DND-41 (cell line): ENCODE measurements at regions not wholly inside any gene's neighbourhood (a gene's known extent, or its start where the extent isn't known, plus 50 kb on each side); places are given as distances from the start of the nearest gene placed in this dataset.

Experiments
- ATAC-seq: fragments of 200-7000 bp; cut with Tn5 transposase; 3 replicates; pipeline ENCODE4 v1.9.1; 2021; ENCODE audit warnings: low read depth; ENCODE audit not compliant: insufficient read depth
- DNase-seq: peaks from one replicate; pipeline ENCODE4 v3.0.0-alpha.2; 2020
- H2AFZ ChIP-seq: 2 replicates; pipeline ENCODE4 v1.6.0; 2012; ENCODE audit warnings: low read depth, low read length
- H3K27ac ChIP-seq: 2 replicates; pipeline ENCODE4 v1.5.1; 2012; ENCODE audit warnings: low read length, inconsistent platforms
- H3K27me3 ChIP-seq: fragments of 200-600 bp; sonication (generic); 2 replicates; pipeline ENCODE4 v1.6.0; 2012; ENCODE audit warnings: low read length, mild to moderate bottlenecking, inconsistent platforms; ENCODE audit not compliant: insufficient read depth, poor library complexity
- H3K36me3 ChIP-seq: 2 replicates; pipeline ENCODE4 v1.5.1; 2012; ENCODE audit warnings: low read length, inconsistent platforms; ENCODE audit not compliant: insufficient read depth
- H3K4me1 ChIP-seq: 2 replicates; pipeline ENCODE4 v1.5.1; 2012; ENCODE audit warnings: mild to moderate bottlenecking, low read length; ENCODE audit not compliant: insufficient read depth
- H3K4me2 ChIP-seq: 2 replicates; pipeline ENCODE4 v1.6.0; 2012; ENCODE audit warnings: mild to moderate bottlenecking, moderate library complexity, low read length, inconsistent platforms; ENCODE audit not compliant: insufficient read depth
- H3K4me3 ChIP-seq, 2 experiments: fragments of 200-600 bp in 1 of 2; shearing (Covaris generic) in 1 of 2; 2 replicates each; pipeline ENCODE4 v1.5.1; 2012 to 2016; ENCODE audit warnings: inconsistent platforms in 2 of 2, low read length in 2 of 2, mild to moderate bottlenecking in 2 of 2, low read depth in 1 of 2, moderate library complexity in 1 of 2
- H3K79me2 ChIP-seq: 2 replicates; pipeline ENCODE4 v1.6.0; 2012; ENCODE audit warnings: low read length, inconsistent platforms; ENCODE audit not compliant: insufficient read depth
- H3K9ac ChIP-seq: 2 replicates; pipeline ENCODE4 v1.6.0; 2012; ENCODE audit warnings: low read depth, mild to moderate bottlenecking, inconsistent platforms, low read length, moderate library complexity
- H3K9me3 ChIP-seq: 2 replicates; pipeline ENCODE4 v1.5.1; 2012; ENCODE audit warnings: low read length, moderate library complexity, mild to moderate bottlenecking, inconsistent platforms; ENCODE audit not compliant: insufficient read depth, severe bottlenecking
- H4K20me1 ChIP-seq: 2 replicates; pipeline ENCODE4 v1.6.0; 2012; ENCODE audit warnings: low read length; ENCODE audit not compliant: insufficient read depth
- EZH2 ChIP-seq: IDR thresholded peaks from 3 replicates; pipeline ENCODE4 v1.6.1; 2012; ENCODE audit warnings: borderline replicate concordance, low read depth, mild to moderate bottlenecking, moderate library complexity, low read length, inconsistent platforms; ENCODE audit not compliant: severe bottlenecking
- TF ChIP-seq, protein P1 (sequence below): IDR thresholded peaks from 2 replicates; pipeline ENCODE4 v1.5.1; 2012; ENCODE audit warnings: borderline replicate concordance, low read length, moderate library complexity, mild to moderate bottlenecking; ENCODE audit not compliant: poor library complexity, severe bottlenecking; ENCODE audit errors: extremely low read depth

DNA sequence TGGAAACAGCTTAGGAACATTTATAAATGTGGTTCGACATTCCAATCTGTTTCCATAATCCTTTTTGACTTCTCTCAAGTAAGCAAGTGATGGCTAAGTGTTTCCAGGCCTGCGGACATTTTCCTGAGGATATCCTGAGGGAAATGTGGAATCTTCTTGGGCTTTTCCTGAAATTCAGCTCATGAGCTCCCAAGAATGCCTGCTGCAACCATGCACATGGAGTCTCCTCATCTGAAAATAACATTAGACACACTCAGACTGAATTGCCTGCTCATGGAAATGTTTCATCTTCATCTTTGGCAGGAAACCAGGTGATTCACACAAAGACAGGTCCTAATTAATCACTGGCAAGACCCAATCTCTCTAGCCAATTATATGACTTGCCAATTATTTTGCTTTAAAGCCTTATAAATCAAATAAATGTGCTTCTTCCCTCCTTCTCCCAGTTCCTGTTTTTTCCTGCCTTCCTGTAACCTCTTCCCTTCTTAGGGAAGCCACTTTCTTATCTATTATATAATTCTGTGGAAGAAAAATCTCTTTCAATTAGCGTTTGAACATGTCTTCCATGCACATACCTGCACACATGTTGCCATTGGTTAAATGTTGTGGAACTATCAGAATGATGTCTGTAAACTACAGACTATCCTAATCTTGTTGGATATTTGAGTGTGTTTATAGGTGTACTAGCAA, 104.6 kb upstream of the MXRA5 start:
- no peaks in the 10 kb centered on the region for H3K79me2 ChIP-seq
- H3K36me3 ChIP-seq = no peaks in the 10 kb centered on the region
- no peak overlapping the region for H2AFZ ChIP-seq
- no peaks in the 10 kb centered on the region for H3K9me3 ChIP-seq
- no peak overlapping the region for H3K4me2 ChIP-seq
- H3K4me3 ChIP-seq = no peak overlapping the region
- no peak for ATAC-seq
- no peaks in the 10 kb centered on the region for H3K4me1 ChIP-seq
- no peak for DNase-seq
- no peak overlapping the region for H3K27ac ChIP-seq
- H4K20me1 ChIP-seq = no peaks in the 10 kb centered on the region
- TF ChIP-seq EZH2 = no peak
- TF ChIP-seq, protein P1, sequence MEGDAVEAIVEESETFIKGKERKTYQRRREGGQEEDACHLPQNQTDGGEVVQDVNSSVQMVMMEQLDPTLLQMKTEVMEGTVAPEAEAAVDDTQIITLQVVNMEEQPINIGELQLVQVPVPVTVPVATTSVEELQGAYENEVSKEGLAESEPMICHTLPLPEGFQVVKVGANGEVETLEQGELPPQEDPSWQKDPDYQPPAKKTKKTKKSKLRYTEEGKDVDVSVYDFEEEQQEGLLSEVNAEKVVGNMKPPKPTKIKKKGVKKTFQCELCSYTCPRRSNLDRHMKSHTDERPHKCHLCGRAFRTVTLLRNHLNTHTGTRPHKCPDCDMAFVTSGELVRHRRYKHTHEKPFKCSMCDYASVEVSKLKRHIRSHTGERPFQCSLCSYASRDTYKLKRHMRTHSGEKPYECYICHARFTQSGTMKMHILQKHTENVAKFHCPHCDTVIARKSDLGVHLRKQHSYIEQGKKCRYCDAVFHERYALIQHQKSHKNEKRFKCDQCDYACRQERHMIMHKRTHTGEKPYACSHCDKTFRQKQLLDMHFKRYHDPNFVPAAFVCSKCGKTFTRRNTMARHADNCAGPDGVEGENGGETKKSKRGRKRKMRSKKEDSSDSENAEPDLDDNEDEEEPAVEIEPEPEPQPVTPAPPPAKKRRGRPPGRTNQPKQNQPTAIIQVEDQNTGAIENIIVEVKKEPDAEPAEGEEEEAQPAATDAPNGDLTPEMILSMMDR = no peak
- no peaks in the 10 kb centered on the region for H3K27me3 ChIP-seq
- H3K9ac ChIP-seq = no peak overlapping the region

DNA sequence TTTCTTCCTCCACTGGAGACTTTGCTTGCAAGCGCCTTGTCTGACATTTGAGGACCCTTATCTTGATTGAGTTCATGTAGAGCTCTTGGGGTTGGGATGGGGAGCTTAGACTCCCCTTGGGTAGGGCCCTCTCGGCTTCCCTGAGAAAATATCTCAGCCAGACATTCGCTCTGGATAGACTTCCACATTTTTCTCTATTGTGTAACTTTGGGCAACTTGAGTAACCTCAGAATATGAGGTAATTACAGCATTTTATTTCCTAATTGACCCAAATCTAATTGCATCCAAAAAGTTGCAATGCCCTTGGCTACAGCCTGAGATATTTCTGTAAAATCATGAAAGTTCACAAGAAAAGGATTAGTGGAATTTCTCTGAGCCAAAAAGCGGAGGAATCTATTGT, 102.8 kb upstream of the MXRA5 start:
- no peak overlapping the region for H3K4me2 ChIP-seq
- H3K4me1 ChIP-seq = no peaks in the 10 kb centered on the region
- no peak for ATAC-seq
- H3K27me3 ChIP-seq = no peaks in the 10 kb centered on the region
- H3K9me3 ChIP-seq = no peaks in the 10 kb centered on the region
- no peak overlapping the region for H3K27ac ChIP-seq
- DNase-seq = no peak
- H3K36me3 ChIP-seq = no peaks in the 10 kb centered on the region
- no peak overlapping the region for H2AFZ ChIP-seq
- TF ChIP-seq EZH2 = no peak
- TF ChIP-seq, protein P1 = no peak
- no peaks in the 10 kb centered on the region for H4K20me1 ChIP-seq
- H3K9ac ChIP-seq = no peak overlapping the region
- no peaks in the 10 kb centered on the region for H3K79me2 ChIP-seq
- H3K4me3 ChIP-seq = no peak overlapping the region

DNA sequence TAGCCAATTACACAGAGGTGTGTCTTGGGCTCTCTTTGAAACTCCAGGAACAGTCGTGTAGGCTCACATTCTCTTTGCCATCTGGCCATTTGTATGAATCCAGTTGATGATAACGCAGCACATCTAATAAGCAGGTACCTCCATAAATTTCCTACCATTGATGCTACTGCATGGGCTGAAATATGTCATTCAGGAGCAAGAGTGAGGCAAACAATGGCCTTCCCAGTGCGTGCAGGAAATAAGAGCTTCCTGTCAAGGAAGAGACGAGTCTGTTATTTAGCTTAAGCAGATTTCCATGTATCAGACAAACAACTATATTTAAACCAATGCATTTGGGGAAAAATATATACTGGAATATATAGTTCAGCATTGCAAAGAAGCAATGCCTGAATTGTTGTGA, 102.1 kb upstream of the MXRA5 start:
- TF ChIP-seq, protein P1 = no peak
- TF ChIP-seq EZH2 = no peak
- H3K27me3 ChIP-seq = no peaks in the 10 kb centered on the region
- ATAC-seq = no peak

More for the DNA sequence above, 102.1 kb upstream of the MXRA5 start:
- H3K4me3 ChIP-seq = no peak overlapping the region
- no peaks in the 10 kb centered on the region for H3K4me1 ChIP-seq
- H3K27ac ChIP-seq = no peak overlapping the region
- H3K79me2 ChIP-seq = no peaks in the 10 kb centered on the region
- H2AFZ ChIP-seq = no peak overlapping the region
- H3K4me2 ChIP-seq = no peak overlapping the region
- H3K9me3 ChIP-seq = no peaks in the 10 kb centered on the region
- H4K20me1 ChIP-seq = no peaks in the 10 kb centered on the region
- DNase-seq = no peak
- H3K36me3 ChIP-seq = no peaks in the 10 kb centered on the region
- H3K9ac ChIP-seq = no peak overlapping the region
